ENCODE measurements at regions not wholly inside any gene's neighbourhood (a gene's known extent, or its start where the extent isn't known, plus 50 kb on each side); places are given as distances from the start of the nearest gene placed in this dataset.
"Not testable (repeated sequence)": the region's sequence is repeated elsewhere in the genome, so short reads cannot be mapped to it uniquely, and the experiment has no call there.

DNA sequence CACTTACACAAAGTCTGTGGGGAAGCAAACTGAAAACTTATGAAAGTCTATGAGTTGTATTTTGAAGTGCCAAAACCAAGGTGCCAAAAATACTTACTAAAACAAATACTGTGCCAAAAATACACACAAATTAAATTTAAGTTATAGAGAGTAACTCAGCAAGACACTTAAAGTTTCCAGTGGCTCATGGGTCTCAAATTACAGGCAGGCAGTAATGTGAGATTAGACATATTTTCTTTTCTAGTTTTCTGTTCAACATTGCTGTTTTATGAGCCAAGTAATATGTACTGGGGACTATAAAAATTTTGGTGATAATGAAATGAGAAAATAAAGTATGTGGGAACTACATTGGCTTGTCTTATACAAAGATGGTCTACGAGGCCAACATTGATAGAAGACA is 172.2 kb upstream of the SNX2 start:
- DNase-seq: no peak

DNA sequence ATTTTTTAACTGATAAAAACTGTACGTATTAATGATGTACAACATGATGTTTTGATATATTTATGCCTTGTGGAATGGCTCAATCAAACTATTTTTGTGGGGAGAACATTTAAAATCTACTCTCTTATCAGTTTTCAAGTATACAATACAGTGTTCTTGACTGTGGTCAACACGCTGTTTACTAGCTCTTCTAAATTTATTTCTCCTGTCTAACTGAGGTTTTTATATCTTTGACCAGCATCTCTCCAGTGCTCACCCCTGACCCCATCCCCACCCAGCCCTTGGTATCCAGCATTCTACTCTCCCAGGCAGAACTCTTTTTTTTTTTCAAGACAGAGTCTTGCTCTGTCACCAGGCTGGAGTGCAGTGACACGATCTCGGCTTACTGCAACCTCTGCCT is 169.6 kb upstream of the SNX2 start:
- no peak for DNase-seq

DNA sequence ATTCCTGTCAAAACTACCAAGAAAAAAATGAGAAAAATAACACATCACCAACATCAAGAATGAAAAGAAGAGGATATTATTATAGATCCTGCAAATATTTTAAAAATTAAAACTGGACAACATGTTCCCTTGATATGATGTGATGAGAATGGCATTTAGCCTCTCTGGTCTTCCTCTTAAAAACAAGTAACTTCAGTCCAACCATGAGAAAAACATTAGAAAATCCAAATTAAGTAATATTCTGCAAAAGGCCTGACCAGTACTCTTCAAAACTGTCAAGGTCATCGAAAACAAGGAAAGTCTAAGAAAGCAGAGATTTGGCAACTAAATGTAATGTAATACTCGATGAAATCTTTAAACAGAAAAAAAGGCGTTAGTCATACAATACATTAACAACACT is 167.1 kb upstream of the SNX2 start:
- DNase-seq: no peak

DNA sequence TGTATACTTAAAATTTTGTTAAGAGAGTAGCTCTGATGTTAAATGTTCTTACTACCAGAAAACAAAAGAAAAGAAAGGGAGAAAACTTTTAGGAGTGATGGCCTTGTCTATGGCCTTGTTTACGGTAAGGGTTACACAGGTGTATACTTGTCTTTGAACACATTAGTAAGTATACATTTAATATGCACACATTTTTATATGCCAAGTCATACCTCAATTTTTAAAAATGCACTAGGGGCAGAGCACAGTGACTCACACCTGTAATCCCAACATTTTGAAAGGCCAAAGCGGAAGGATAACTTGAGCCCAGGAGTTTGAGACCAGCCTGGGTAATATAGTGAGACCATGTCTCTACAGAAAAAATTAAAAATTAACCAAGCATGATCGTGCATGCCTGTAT is 166.7 kb upstream of the SNX2 start:
- no peak for DNase-seq

DNA sequence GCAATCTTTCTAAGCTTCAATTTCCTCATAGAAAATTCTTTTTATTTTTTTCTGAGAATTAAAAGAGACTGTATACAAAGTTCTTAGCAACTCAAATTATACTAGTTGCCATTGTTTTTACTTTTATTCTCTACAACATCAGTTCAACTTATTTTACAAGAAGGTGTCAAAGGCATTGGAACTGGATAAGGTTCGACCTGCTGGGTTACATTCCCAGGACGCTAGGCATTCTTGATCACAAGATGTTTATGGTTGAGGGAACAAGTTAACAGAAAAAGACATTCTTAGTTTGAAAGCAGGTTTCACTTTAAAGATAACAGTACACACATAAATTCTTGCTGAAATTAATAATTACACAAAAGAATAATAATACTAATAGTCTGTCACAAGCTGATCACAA is 163.5 kb upstream of the SNX2 start:
- no peak for DNase-seq

DNA sequence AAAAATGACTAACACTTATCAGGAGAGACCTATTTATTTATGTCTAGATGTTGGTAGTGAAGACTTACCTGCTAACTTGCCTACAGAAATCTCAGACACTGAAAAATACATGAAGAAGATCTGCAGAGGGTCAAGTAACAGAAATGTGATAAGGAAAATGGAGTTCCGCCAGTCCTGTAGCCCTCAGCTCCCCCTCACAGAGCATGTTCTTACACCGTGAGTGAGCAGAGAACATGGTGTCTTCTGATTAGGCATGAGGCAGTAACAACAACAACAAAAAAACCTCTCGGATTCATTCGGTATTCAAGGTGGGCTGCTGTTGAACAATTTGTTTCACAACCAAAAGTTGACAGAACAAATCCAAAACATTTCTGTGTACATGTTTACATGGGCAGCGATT is 162.0 kb upstream of the SNX2 start:
- DNase-seq: no peak

DNA sequence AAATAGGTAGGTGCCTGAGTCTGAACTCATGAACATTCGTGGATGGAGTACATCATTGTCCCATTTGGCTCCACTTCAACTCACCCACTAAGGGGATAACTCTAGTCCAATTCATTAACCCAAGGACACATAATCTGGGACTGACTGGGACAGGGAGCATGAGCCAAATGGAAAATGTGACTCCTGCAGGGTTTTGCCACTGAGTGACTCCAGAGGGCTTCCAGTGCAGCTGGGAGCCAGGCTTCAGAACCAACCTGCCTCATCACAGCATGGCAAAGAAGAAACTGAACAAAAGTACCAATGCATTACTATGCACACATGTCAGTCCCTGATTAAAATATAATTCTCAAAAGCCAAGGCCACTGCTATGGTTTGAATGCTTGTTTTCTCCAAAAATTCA is 159.7 kb upstream of the SNX2 start:
- DNase-seq: no peak

DNA sequence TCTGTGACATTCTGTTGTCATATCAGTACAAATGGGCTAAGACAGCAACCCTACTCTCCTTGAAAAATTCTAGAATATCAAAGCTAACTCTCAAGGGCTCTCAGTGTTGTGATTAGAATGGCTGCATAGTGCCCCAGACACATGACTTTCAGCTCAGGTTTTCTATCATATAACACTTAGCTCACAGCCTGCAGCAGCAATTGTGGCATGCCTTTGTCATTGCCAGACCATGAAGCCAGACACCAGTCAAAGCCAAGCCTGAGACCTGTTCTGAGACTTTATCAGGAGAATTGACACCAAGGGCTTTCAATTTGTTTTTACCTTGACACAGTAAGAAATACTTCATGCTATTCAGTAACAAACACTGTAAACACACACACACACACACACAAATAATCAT is 159.0 kb upstream of the SNX2 start:
- DNase-seq: no peak

DNA sequence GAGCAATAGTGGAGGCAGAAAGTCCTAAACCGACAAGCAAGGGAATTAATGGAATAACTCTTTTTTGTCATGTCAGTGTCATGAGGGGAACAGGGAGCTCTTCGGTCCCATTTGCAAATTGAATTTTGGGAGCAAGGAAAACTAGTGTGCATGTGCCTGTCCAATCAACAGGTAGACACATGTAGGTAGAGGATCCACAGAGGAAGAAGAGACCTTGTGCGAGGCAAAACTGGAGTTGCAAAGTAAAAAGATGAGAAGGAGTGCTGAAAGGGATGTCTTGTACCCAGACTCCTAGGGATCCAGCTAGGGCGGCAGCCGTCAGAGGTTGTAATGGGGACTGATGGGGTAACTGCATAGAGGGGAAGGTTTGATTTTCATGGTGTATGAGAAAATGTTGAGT is 156.8 kb upstream of the SNX2 start:
- not testable (repeated sequence) for DNase-seq

DNA sequence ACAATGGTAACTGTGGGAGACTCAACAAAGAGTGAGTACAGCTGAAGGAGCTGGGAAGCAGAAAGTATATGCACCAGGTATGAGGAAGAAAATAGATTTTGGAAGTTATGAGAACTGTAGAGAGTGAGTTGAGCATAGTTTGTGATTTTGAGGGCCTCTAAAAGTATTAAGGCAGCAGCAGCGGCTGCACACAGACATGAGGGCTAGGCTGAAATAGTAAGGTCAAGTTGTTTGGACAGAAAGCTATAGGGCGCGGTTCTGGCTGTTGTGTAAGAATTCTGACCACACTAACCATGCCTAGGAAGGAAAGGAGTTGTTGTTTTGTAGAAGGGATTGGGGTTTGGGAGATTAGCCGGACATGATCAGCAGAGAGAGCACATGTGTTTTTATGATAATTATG is 154.1 kb upstream of the SNX2 start:
- not testable (repeated sequence) for DNase-seq

DNA sequence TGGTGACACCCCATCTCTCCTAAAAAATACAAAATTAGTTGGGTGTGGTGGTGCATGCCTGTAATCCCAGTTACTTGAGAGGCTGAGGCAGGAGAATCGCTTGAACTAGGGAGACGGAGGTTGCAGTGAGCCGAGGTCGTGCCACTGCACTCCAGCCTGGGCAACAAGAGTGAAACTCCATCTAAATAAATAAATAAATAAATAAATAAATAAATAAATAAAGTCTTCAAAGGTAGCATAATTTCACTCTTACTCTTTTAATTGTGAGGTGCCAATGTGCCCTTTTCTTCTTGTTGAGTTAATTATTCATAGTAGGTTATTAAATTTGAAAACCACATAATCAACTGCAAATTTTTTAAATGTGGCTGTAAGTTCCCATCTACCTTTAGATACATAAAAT is 146.2 kb upstream of the SNX2 start:
- DNase-seq: not testable (repeated sequence)

DNA sequence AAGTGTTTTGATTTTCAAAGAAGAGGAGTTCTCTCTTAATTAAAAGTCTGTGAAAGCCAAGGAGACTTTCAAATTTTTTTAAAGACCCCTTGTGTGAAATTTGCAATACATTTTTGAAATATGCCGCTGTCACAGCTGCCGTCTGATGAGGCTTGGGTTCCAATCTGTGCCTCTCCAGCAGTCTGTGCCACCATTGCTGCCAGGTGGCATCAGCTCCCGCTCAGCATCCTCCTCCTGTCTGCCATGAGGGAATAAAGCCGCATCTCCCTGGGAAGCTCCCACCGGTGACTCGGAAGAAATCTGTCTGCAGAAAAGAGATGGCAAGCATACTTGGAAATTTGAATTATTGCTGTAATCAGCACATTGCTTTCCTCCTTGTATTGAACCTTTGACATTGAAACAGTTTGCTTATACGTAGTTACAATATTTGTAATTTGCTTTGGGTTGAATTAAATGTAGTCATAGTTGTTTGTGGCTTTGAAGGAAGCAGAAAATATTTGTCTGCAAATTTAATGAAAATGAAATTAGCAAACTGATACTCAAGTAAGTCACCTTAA is 145.7 kb upstream of the SNX2 start:
- no peak for DNase-seq

DNA sequence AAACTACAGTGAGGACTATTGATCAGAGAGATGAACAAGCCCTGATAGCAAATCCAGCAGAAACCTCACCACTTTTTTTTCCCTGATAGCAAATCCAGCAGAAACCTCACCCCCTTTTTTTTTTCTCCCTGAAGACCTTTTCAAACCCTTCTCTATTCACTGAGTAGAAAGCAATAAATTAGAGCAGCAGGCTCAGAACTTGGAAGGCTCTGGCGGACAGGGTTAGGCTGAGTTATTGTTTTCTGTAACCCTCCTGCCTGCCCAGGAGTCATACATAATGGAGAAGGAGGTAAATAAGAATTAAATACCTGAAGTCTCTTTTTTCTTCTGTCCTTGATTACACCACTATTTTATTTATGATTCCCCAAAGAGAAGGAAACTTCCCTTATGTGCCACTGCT is 136.3 kb upstream of the SNX2 start:
- DNase-seq: no peak

DNA sequence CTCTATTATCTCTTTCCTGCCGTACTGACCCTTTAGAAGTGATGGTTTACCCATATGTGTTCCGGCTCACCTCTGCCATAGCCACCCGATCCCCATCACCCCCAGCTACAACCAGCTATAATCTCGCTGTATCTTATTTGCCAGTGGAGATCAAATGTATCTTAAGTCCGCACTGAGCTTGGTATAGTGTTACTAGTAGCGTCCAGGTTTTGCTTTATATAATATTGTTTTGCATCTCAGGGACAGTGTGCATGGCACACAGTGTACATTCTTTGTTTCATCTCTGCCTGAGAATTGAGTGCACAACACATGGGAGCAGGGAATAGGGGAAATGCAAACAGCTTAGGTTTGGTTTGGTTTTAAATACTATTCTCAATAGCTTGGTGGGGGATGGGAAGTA is 135.8 kb upstream of the SNX2 start:
- DNase-seq: no peak

DNA sequence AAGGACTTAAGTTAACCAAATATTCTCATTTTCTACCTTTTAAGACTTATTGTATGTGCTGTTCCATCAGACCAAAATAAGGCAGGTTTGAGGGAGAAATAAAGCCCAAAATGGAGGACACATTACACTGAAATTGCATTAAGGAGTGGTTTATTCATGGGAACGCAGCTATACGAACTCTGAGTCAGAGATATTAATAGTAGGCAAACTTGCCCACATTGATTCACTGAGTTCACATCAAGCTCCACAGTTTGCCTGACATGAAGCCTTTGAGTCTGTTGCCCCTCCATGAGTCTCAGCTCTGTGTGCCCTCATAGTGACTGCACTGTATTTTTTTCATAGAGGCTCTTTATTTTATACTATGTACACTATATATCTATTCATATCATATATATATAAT is 135.0 kb upstream of the SNX2 start:
- no peak for DNase-seq

DNA sequence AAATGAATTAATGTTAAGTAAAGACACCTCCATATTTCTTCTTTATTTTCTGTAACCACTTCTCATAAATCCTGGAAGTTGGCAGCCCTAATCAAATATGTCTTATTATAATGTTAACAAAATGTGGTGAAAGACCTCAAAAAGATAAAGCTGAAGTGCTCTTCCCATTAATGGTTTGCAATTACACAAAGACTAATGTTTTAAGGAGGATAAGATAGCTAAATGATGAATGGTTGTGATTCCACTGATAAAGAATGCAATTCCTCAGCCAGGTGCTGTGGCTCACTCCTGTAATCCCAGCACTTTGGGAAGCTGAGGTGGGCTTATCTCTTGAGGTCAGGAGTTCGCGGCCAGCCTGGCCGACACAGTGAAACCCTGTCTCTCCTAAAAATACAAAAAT is 125.8 kb upstream of the SNX2 start:
- DNase-seq: no peak

DNA sequence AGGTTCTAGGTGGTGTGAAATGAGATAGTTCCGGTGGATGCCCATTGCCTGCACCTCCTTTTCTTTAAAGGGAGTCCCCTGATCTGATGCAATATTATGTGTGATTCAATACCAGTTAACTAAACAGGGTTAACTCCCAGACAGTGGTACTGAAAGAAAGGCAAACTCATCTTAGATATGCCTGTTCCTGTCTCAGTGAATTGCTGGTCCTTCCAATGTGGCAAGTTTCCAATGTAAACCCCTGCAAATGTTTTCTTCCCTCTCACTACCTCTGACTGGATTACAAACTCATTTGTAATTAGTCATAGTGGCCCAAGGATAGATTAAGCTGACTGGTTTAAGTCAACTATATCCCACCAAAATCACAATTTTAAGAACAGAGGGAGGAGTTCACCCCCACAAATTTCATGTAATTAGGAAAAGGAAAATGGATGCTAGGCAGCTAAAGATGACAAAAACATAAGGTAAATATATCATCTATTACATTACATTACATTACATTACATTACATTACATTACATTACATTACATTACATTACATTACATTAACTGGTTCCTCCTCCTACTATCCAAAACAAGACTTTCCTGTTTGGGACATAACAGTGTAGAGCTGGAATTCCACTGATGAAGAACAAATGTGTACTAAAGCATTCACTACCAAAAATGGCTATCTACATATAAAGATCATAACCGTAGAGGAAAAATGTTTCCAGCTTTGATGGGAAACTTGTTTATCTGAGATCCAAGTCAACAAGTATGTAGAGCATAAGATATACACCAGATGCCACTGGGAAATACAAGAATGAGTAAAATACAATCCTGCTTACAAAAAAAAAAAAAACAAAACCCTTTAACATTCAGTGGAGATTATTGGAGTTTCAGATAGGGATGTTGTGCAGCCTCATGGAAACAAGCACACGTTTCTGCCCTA is 121.5 kb upstream of the SNX2 start:
- DNase-seq: no peak

DNA sequence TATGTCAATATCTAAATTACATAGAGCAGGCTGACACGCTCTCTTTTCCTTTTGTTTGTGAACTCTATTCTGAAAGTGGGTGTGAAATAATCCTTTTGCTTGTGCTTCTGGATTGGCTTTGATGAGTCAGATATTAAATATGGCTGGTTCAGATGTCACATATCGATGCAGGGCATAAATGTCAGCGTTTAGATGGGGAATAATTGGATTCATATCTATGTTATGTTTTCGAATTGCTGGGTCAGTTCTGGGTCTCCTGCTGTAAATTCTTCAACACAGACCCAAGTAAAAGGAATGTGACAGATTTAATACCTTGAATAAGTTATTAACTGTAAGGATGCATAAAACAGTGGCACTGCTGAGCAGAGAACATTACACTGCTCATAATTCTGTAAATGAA is 118.7 kb upstream of the SNX2 start:
- no peak for DNase-seq

DNA sequence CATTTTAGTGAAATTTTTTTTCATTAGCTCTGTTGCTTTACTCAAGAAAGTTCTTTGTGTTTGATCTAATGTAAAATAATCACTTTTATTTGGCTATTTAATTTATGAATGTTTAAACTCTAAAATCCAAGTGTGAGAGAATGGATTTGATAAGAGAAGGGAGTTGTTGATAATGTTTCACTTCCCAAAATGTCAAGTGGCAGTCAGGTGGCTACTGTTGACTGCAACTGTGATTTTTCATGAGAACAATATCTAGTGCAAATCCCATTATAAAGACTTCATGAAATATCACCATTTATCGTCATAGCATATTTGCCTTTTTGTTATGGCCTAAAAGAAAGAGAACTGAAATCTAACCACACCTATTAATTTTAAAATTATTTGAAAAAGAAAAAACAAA is 118.3 kb upstream of the SNX2 start:
- DNase-seq: no peak

DNA sequence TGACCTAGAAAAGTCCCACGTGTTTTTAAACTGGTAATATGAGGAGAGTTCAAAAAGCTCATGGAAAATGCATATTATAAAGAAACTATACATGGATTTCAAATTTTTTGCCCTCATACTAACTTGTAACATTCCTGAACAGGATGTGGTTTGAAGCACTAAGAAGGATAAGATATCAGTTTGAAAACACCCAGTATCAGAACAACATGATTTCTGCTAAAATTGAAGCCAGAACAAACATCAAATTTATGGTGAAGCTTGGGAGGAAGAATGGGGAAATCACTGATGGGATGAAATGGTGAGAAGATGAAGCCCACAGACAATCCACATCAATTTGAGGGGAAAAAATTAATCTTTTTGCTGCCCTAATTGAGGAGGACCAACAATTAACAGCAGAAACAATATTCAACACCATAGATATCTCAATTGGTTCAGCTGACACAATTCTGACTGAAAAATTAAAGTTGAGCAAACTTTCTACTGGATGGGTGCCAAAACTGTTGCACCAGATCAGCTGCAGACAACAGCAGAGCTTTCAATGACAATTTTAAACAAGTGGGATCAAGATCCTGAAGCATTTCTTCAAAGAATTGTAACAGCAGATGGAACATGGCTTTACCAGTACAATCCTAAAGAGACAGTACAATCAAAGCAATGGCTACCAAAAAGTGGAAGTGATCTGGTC is 113.2 kb upstream of the SNX2 start:
- no peak for DNase-seq

DNA sequence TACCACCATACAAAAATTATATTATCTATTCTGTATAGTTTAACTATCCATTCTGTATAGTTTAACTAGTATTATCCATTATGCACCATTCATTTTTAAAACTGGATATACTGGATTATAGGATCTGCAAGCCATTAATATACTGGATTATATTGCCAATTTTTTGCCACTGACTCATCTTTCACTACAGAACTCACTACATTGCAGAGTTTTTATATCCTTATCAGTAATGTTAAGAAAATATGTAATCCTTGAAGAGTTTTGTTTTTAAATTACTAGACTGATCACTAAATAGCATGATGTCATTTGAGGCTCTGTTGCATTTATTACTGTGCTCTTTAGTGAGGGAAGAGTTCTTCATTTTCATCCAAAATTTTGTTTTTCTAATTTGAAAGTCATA is 109.8 kb upstream of the SNX2 start:
- no peak for DNase-seq

DNA sequence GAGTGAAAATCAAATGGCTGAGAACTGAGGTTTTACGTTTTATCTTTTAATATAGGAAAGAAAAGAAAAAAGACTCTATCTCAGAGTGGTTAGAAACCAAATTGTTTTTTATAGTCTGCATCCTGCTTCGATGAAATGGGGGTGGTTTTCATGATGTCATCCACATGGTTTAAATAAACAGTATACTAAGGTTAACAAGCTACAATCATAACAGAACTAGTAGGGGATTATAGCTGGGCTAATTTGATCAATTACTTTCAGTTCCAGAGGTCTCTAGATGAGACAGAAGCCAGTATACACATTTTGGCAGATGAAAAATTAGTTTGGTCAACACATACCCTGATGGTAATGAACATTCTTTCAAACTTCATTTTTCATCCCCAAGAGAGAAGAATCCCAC is 106.3 kb upstream of the SNX2 start:
- DNase-seq: no peak

DNA sequence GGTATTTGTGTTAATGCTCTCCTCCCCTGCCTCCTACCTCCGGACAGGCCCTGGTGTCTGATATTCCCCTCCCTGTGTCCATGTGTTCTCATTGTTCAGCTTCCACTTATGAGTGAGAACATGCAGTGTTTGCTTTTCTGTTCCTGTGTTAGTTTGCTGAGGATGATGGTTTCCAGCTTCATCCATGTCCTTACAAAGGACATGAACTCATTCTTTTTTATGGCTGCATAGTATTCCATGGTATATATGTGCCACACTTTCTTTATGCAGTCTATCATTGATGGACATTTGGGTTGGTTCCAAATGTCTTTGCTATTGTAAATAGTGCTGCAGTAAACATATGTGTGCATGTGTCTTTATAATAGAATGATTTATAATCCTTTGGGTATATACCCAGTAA is 105.2 kb upstream of the SNX2 start:
- not testable (repeated sequence) for DNase-seq

DNA sequence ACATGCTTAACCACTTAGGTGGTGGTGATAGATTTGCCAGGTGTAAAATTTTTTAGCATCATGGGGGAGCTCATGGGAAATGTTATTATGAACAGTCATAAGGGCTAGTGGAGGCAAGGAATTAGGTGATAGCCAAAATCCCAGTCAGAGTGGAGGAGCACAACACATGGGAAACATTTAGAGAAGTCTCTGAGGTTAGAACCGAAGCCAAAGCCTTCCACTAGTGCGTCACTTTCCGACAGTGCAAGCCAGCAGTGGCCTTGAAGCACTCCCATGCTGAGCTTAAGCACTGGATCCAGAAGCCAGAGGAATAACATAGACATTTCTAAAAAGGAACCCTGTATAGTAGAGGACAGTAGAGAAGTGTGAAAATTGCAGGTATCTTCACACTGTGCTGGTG is 101.5 kb upstream of the SNX2 start:
- DNase-seq: no peak
